Astrocyte of the cerebellum (primary cell): ENCODE measurements at regions not wholly inside any gene's neighbourhood (a gene's known extent, or its start where the extent isn't known, plus 50 kb on each side); places are given as distances from the start of the nearest gene placed in this dataset.
"Not testable (repeated sequence)": the region's sequence is repeated elsewhere in the genome, so short reads cannot be mapped to it uniquely, and the experiment has no call there.

ENCODE experiments used
- DNase-seq: peaks from one replicate; pipeline ENCODE4 v3.0.0-alpha.2; 2011; ENCODE audit warnings: low read depth
- H3K4me3 ChIP-seq: 2 replicates; pipeline ENCODE4 v1.5.1; 2011; ENCODE audit warnings: mild to moderate bottlenecking, low read depth, low read length, moderate library complexity
- in situ Hi-C: cut with HindIII; loops from 2 replicates; pipeline ENCODE4 v1.10.0; 2017; ENCODE audit warnings: low sequenced_read_pairs
- TF ChIP-seq, protein P1 (sequence below): IDR thresholded peaks from 2 replicates; pipeline ENCODE4 v1.5.1; 2012; ENCODE audit warnings: low read length, low read depth, moderate library complexity, mild to moderate bottlenecking; ENCODE audit errors: missing control alignments

DNA sequence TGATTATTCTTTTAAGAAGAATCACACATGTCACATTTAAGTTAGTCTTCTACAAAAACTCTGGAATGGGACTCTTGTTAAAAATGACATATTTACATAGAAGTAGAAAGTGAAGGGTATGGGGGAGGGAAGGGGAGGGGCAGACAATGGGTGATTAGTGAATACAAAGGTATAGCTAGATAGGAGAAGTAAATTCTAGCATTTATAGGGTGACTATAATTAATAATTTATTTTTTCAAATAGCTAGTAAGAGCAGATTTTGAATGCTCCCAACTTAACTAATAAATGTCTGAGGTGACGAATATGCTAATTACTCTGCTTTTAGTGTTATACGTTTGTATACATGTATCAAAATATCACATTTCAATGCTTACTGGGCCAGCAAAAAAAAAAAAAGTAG is 59.4 kb downstream of the BLTP3B start:
- H3K4me3 ChIP-seq: no peak overlapping the region
- in situ Hi-C loops: no loop called here
- DNase-seq: no peak
- TF ChIP-seq, protein P1, sequence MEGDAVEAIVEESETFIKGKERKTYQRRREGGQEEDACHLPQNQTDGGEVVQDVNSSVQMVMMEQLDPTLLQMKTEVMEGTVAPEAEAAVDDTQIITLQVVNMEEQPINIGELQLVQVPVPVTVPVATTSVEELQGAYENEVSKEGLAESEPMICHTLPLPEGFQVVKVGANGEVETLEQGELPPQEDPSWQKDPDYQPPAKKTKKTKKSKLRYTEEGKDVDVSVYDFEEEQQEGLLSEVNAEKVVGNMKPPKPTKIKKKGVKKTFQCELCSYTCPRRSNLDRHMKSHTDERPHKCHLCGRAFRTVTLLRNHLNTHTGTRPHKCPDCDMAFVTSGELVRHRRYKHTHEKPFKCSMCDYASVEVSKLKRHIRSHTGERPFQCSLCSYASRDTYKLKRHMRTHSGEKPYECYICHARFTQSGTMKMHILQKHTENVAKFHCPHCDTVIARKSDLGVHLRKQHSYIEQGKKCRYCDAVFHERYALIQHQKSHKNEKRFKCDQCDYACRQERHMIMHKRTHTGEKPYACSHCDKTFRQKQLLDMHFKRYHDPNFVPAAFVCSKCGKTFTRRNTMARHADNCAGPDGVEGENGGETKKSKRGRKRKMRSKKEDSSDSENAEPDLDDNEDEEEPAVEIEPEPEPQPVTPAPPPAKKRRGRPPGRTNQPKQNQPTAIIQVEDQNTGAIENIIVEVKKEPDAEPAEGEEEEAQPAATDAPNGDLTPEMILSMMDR: no peak

DNA sequence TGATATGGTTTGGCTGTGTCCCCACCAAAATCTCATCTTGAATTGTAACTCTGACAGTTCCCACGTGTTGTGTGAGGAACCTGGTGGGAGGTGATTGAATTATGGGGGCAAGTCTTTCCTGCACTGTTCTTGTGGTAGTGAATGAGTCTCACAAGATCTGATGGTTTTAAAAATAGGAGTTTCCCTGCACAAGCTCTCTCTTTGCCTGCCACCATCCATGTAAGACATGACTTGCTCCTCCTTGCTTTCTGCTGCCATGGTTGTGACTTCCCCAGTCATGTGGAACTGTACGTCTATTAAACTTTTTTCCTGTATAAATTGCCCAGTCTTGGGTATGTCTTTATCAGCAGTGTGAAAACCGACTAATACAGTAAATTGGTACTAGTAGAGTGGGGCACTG is 63.9 kb downstream of the BLTP3B start:
- in situ Hi-C loops, H3K4me3 ChIP-seq, DNase-seq: not testable (repeated sequence)

DNA sequence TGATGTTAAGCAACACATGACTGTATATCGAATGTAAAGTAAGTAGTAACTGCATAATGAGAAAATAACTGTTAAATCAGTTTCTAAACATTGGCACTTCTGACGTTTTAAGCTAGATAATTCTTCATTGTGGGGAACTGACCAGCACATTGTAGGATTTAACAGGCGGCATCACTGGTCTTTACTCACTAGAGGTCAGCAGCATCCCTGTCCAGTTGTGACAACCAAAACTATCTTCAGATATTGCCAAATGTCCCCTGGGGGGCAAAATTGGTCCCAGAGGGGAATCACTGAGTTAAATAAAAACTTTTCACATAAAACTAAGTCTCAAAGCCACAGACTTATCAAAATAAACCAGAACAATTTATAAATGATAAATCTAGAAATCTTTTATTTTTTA is 65.3 kb downstream of the BLTP3B start:
- in situ Hi-C loops: no loop called here
- DNase-seq: no peak
- TF ChIP-seq, protein P1: peak; percentile 20
- H3K4me3 ChIP-seq: no peak overlapping the region

DNA sequence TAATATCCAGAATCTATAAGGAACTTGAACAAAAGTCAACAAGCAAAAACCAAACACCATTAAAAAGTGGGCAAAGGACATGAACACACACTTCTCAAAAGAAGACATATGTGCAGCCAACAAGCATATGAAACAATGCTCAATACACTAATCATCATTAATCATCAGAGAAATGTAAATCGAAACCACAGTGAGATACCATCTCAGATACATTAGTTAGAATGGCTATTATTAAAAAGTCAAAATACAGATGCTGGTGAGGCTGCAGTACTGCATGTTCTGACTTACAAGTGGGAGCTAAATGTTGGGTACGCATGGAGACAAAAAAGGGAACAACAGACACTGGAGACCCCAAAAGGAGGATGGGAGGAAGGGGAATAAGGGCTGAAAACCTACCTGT is 67.1 kb downstream of the BLTP3B start:
- no peak overlapping the region for H3K4me3 ChIP-seq
- DNase-seq: no peak
- TF ChIP-seq, protein P1: no peak
- in situ Hi-C loops: no loop called here

DNA sequence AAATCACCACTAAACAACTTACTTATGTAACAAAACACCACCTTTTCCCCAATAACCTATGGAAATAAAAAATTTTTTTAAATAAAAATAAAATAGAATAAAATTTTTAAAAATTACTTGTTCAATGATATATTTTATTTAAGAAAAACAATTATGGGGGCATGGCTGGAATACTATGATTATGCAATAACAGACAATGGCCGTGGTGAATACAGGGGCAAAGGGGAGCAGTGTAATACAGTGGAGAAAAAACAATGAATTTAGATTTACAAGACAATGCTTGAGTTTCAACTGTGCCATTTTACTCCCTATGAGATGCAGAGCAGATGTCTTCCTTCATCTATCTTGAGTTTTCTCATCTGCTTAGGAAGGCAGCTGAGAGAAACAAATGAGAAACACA is 72.9 kb downstream of the BLTP3B start:
- in situ Hi-C loops: no loop called here
- H3K4me3 ChIP-seq: no peak overlapping the region
- TF ChIP-seq, protein P1: no peak
- DNase-seq: no peak

DNA sequence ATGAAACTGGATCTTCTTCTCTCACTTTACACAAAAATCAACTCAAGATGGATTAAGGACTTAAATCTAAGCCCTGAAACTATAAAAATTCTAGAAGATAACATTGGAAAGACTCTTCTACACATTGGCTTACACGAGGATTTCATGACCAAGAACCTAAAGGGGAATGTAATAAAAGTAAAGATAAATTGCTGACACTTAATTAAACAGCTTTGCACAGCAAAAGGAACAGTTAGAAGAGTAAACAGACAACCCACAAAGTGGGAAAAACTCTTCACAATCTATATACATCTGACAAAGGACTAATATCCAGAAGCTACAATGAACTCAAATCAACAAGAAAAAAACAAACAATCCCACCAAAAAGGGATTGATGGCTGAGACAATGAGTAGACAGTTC is 74.4 kb downstream of the BLTP3B start:
- in situ Hi-C loops: no loop called here
- no peak for DNase-seq
- TF ChIP-seq, protein P1: no peak
- H3K4me3 ChIP-seq: no peak overlapping the region

DNA sequence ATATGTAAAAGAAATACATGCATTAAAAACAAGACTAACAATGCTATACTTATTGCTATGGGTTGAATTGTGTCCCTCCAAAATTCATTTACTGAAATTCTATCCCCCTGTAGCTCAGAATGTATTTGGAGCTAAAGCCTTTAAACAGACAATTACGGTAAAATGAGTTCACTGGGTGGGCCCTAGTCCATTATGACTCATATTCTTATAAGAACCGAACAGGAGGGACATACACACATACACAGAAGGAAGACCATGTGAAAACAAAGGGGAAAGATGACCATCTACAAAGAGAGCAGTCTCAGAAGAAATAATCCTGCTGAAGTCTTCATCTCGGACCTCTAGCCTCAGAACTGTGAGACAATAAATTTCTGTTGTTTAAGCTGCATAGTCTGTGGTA is 77.1 kb upstream of the ANKS1B start:
- no peak for DNase-seq
- TF ChIP-seq, protein P1: no peak
- no peak overlapping the region for H3K4me3 ChIP-seq
- in situ Hi-C loops: loop anchor here (5.0 kb wide), 1 partner anchor 65 kb away; no protein-coding TSS in a partner anchor
